ENCODE measurements at regions not wholly inside any gene's neighbourhood (a gene's known extent, or its start where the extent isn't known, plus 50 kb on each side); places are given as distances from the start of the nearest gene placed in this dataset.
"Not testable (repeated sequence)": the region's sequence is repeated elsewhere in the genome, so short reads cannot be mapped to it uniquely, and the experiment has no call there.

- DNase-seq: no peak
These were observed 316.7 kb upstream of the IGF1R start for GRCh38 chr15:98331676-98332075.

DNA sequence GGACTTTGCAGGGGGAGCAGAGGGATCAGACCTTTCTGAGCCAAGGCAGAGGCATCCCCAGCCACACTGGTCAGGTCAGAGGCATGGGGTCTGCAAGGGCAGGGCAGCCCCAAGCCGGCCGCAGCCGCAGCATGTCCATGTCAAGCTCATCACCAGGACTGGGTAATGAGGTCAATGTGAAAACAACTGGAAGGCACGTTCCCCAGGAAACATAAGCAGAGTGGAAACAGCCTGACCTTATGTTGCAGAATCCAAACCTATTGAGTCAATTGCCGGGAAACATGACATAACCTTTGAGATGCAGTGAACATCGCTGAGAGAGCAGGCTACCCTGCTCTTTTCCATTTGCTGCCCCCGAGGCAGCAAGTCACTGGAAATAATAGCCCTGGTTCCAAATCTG is 315.1 kb upstream of the IGF1R start:
- no peak for DNase-seq

GRCh38 chr15:98342911-98343310 is 305.4 kb upstream of the IGF1R start:
- DNase-seq: no peak

DNA sequence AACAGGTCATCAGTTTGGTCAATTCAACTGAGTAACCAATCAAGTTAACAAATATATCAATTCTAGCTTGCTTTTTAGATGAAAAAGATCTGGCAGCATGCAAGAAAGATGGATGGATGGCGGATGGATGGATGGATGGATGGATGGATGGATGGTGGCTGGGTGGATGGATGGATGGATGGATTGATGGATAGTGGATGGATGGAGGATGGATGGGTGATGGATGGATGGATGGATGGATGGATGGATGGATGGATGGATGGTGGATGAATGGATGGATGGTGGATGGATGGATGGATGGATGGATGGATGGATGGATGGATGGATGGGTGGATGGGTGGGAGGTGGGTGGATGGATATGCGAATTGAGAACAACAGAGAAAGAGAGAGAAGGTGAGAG is 303.7 kb upstream of the IGF1R start:
- no peak for DNase-seq

- DNase-seq: no peak
These were observed 301.3 kb upstream of the IGF1R start for GRCh38 chr15:98347001-98347400.

DNA sequence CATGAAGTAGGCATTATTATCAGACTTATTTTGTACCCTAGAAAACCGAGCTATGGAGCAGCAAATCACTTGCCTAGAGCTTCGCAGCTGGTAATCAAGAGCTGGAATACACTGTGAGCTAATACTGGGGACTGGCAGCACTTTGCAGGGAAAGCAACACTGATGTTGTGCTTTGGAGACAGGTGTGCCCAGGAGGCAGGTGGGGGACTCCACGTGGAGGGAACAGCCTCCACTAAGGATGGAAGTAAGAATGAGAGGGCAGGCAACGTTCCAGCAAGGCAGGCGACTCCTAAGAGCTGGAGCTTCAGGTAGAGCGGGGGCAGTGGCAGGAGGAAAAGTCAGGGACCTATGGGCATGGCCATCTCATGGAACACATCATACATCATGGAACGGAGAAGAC is 300.5 kb upstream of the IGF1R start:
- DNase-seq: no peak

- DNase-seq: no peak
These were observed 298.1 kb upstream of the IGF1R start for GRCh38 chr15:98350276-98350675.

DNA sequence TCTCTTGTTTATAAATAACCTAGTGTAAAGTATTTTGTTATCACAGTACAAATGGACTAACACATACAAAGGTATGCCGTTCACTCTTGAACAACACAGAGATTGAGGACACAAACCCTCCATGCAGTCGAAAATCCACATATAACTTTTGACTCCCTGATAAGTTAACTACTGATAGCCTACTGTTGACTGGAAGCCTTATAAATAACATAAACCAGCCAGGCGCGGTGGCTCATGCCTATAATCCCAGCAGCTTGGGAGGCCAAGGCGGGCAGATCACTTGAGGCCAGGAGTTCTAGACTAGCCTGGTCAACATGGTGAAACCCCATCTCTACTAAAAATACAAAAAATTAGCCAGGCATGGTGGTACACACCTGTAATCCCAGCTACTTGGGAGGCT is 290.1 kb upstream of the IGF1R start:
- not testable (repeated sequence) for DNase-seq

DNA sequence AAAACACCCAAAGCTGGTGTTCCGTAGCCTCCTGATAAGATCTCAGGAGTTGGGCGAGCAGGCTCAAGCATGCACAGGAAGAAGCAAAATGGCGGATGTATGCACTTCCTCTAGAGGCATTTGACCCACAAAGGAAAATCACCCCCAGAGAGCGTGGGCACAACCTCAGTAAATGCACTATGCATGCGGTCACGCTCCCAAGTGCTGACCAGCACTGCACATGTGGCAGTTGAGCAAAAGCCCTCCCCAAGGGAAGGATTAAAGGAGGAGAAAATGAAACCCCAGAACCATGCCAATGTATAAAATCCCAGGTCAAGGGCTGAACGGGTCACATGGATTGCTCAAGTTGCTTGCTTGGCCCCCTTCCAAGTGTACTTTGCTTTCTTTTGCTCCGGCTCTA is 289.4 kb upstream of the IGF1R start:
- no peak for DNase-seq

DNA sequence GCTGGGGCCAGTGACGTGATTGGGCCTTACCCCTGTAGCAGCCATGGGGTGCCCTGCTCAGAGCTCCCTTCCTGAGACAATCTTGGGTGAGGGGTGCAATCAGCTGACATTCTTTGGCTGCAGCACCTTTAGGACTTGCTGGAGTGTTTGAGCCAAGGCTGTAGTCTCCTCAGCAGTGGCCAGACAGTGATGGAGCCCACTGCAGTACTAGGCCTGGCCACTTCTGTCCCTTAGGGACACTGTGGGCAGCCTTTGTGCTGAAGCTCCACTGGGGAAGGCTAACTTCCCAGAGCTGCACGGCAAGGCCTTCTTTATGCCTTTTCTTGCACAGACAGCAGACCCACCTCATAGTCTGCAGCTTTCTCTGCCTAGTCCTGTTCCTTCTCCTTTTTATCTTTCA is 284.9 kb upstream of the IGF1R start:
- no peak for DNase-seq

DNA sequence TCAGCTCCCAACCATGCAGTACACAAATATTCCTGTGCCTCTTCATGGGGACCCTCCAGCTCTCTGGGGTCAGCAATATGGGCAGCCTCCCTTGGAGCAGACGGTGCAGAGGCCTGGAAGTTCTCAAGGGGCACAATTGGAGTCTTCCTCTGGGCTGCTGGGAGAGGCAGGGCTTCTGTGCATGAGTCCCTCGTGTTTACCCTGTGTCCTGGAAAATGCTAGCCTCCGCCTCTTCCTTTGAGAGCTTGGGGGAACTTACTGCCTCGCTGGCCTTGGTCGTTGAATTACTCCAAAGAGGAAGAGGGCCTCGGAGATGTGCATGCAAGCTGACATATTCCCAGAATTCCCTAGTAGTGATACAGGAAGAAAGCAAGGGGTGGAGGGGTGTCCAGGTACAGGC is 284.4 kb upstream of the IGF1R start:
- no peak for DNase-seq

DNA sequence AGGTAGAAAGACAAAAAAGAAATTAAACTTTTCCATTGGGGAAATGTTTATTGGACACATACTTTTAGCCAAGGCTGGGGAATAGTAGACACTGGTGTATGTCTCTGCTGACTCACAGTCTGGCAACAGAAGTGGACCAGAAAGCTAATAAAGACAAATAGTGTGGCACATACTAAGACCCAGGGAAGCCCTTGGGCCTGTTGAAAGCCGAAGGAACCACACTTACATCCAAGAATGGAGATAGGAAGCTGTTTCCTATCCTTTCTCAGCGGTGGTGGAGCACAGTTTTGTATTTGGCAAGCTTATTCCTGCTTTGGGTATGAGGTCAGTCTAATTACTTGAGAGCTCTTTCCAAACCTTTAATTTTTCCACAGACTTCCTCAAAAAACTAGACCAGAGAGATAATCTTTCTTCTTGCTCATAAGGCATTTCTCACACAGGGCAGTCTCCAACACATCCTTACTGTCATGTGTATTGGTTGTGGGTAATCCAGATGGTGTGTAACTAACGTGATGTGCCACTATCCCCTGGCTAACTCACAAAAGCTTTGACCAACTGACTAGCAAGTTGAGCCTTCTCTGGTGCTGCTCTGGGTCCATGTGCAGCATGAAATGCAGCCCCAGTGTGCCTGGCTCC is 279.1 kb upstream of the IGF1R start:
- DNase-seq: no peak

GRCh38 chr15:98375513-98376340 is 272.6 kb upstream of the IGF1R start:
- no peak for DNase-seq

- no peak for DNase-seq
These were observed 267.6 kb upstream of the IGF1R start for GRCh38 chr15:98380721-98381120.

- no peak for DNase-seq
These were observed 266.9 kb upstream of the IGF1R start for GRCh38 chr15:98381446-98381845.

- no peak for DNase-seq
These were observed 266.2 kb upstream of the IGF1R start for GRCh38 chr15:98382139-98382538.

DNA sequence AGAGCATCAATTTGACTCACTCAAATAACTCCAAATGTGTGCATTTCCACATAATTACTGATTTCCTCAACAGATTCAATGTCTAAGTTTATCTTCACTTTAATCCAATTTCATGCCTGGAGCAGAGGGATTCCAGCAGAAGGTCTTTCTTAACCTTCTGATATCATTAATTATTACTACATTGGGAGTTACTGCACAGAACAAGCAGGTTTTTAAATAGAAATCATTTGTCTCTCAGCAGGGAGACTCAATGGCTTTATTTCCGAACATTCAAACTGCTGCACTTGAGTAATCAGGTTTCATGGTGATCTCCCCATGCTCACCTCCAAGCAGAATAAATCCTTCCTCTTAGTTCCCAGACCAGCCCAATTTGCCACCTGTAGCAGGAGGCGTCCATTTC is 264.8 kb upstream of the IGF1R start:
- DNase-seq: no peak

DNA sequence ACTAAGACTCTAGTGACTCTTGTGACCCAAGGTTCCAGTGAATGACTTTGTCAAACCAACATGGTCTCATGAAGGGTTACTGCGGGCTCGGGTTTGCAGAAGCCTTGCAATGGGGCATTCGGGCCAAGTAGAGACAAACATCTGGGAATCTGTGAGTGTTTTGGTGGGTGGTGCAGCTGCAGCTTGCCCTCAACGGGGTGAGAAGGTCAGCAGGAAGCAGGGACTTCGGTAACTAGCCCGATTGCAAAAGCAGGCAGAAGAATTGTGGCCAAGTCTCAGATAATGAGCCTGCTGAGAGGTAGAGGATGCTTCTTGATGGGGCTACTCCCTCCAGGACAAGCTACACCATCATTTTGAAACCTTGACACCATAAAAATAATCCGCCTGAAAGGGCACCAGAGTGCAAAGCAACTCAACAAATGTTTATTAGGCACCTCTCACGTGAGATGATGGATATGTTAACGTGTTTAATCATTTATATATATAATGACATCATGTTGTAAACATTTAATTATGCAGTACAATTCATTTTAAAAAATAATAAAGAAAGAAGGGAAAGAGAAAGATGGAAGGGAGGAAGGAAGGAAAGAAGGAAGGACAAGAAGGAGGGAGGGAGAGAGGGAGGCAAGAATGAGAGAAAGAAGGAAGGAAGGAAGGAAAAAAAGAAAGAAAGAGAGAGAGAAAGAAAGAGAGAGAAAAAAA is 263.9 kb upstream of the IGF1R start:
- no peak for DNase-seq

- DNase-seq: no peak
These were observed 262.5 kb upstream of the IGF1R start for GRCh38 chr15:98385752-98386381.

- no peak for DNase-seq
These were observed 261.8 kb upstream of the IGF1R start for GRCh38 chr15:98386561-98386960.

GRCh38 chr15:98387866-98388265 is 260.5 kb upstream of the IGF1R start:
- DNase-seq: no peak

DNA sequence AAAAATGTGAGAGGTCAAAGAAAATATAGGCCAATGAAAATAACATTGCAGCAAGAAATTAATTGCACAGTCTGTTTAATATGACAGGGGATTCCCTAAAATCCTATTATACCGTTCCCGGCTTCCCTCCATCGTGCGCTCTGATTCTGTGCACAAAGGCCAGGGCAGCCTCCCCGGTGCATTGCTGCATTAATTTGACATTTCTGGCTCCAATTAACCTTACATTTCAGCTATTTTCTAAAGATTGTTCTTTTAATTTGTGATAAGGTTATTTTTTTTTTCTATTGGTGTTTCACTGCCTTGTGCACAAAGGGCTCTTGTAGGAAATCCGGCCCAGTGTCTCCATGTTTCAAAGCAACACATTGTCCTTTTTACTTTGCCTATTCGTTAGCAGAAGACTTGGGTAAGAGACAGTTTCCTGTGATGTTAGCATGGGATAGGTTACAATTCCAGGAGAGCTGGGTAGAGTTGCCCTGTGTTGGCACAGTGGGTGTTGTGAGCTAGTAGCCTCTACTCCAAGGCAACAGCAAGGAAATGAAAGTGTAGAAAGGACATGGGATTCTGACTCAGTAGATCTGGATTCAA is 257.3 kb upstream of the IGF1R start:
- DNase-seq: no peak

- DNase-seq: no peak
These were observed 256.8 kb upstream of the IGF1R start for GRCh38 chr15:98391568-98391967.

All from GF-D8 (cell line).